CD4-positive, alpha-beta T cell treated with Interleukin-15 for 4 hours (primary cell): ENCODE measurements at regions not wholly inside any gene's neighbourhood (a gene's known extent, or its start where the extent isn't known, plus 50 kb on each side); places are given as distances from the start of the nearest gene placed in this dataset.
"Not testable (repeated sequence)": the region's sequence is repeated elsewhere in the genome, so short reads cannot be mapped to it uniquely, and the experiment has no call there.

Source experiments
- DNase-seq: peaks from one replicate; pipeline ENCODE4 v3.0.0-alpha.2; 2020; ENCODE audit warnings: low spot score

DNA sequence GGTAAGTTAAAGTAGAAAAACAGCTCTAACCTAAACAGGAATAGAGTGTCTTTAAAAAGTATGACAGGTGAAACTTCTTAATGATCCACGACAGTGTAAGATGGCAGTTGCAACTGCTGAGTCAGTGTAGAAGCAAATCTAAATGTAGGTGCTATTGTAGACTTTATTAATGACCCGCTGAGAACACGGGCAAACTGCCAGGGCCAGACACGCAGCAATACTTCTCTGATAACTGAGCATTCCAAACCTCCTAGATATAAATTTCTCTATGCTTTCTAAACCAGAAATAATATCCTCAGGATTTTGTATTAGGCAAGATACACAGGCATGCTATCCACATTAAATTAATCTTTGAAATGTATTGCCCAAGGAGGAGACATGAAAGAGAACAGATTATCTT, 1076.4 kb downstream of the HACE1 start:
- no peak for DNase-seq

GRCh38 chr6:103769431-103769830, 1090.3 kb downstream of the HACE1 start:
- DNase-seq: no peak

DNA sequence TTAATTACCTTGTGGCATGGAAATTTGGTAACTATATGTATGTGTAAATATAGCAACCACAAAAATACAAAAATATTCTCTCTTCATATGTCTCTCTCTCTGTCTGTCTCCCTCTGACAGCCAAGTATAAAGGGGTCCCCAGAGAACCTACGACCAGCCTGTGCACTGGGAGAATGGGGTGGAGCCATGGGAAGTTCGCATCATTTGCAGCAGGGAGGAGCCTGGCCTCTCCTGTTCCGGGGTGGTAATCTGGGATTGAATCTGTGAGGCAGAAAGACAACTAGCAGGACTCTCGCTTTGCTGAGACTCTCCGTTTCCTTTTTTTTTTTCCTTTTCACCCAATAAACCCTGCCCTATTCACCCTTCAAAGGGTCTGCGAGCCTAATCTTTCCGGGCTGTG, 1109.1 kb downstream of the HACE1 start:
- no peak for DNase-seq

- DNase-seq: no peak
Observed at GRCh38 chr6:103734016-103734415, 1125.7 kb downstream of the HACE1 start.

DNA sequence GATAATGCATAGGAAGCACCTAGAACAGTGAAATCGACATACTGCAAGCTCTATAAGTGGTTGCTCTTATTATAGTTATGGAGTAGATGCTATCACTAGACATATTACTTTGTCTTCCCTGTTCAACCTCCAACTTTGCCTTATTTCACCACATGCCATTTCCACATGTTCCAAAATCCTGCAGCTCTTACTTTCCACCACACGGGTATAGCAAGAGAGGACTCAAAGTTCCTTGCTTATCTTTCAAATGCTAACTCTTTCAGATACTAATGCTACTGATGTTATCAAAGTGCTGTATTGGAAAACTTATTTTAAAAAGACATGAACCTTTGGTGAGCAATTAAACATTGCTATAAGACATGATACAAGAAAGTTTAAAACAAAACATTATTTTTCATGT, 1130.1 kb downstream of the HACE1 start:
- DNase-seq: no peak

DNA sequence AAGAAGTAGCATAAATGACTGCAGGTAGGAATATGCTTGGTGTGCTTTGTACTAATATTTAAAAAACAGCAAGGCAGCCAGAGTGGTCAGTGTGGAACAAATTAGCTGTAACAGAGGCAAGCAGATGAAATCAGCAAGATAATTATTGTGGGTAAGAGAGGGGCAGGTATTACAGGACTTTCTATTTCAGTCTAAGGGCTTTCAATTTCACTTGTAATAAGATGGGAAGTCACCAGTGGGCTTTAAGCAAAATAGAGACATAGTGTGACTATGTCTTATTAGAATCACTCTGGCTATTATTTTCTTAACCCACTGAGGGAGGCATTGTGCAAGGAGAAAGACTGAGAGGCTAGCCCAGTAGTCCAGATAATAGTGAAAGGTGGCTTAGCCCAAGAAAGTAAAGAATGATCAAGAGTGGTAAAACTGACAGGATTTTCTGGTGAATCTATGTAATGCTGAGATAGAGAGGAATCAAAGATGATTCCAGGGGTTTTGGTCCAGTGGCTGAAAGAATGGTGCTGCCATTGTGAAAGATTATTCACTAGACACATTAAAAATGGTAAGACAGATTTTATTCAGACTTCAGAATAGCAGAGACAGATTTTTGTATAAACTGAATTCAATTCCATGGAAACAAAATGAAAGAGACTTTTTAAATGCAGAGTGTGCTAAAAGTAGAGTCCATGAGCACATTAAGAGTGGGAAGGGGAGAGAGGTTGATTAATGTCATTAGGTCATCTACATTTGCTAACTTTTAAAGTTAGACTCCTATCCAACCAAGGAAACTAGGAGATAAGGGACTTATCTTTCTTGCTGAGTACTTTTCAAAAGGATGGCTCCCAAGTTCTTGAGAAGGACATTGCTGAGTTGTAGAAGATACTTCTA, 1136.0 kb downstream of the HACE1 start:
- DNase-seq: no peak

DNA sequence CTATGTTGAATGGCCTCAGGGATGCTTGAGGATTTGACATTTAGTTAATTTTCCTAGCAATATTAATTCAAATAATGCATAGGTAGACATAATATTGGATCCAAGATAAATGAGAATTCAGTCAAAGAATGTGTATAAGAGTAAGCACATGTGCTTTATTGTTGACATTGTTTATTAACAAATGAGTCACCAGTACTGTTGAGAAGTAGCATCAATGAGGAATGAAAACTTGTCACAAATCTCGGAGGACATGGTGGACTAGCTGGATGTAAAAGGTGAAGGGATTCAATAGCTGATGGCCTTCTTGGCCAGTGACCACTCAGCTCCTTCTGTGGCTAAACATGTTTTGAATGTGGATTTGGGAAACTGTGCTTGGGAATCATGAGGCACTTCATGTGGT, 1137.0 kb downstream of the HACE1 start:
- no peak for DNase-seq

GRCh38 chr6:103721923-103722322, 1137.8 kb downstream of the HACE1 start:
- DNase-seq: no peak

DNA sequence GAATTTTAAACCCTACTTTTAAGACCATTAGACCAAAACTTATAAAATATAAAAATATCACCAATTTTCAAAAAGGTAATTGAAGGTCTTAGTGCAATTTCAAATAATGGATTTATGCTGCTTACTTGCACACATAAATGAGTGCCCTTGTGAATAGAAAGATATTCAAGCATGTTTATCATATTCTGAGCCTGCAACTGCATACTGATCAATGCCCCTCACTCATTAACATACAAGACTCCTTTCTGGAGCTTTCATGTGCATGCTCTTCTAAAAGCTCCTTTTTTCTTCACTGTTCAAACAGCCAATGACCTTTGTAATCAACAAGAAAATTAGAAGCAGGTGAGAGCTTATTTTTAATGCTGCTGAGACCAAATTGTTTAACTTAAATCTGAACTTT, 1139.3 kb downstream of the HACE1 start:
- DNase-seq: no peak

- DNase-seq: no peak
Observed at GRCh38 chr6:103719545-103719944, 1140.2 kb downstream of the HACE1 start.

GRCh38 chr6:103715269-103715668, 1144.5 kb downstream of the HACE1 start:
- no peak for DNase-seq

DNA sequence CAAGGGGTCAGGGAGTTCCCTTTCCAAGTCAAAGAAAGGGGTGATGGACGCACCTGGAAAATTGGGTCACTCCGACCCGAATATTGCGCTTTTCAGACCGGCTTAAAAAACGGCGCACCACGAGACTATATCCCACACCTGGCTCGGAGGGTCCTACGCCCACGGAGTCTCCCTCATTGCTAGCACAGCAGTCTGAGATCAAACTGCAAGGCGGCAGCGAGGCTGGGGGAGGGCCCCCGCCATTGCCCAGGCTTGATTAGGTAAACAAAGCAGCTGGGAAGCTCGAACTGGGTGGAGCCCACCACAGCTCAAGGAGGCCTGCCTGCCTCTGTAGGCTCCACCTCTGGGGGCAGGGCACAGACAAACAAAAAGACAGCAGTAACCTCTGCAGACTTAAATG, 1150.5 kb downstream of the HACE1 start:
- not testable (repeated sequence) for DNase-seq

- DNase-seq: no peak
Observed at GRCh38 chr6:103707596-103708325, 1152.0 kb downstream of the HACE1 start.

DNA sequence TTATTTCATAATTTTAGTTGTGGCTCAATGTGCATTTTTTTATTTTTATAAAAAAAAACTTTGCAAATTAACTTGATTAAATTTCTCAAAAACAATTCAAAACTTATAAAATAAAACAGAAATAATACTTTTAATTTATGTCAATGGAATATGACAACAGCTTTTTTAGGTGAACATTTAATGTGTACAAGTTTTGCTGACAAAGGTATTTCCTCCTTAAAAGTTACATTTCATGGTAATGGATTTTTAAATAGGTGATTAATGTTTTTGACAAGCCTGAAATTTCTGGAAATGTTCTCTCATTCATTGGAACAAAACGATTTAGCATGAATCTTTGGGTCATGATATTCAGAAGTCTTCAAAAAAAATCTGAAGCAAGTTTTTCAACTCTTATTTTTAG, 1160.0 kb downstream of the HACE1 start:
- no peak for DNase-seq

GRCh38 chr6:103687430-103687829, 1172.3 kb downstream of the HACE1 start:
- no peak for DNase-seq

DNA sequence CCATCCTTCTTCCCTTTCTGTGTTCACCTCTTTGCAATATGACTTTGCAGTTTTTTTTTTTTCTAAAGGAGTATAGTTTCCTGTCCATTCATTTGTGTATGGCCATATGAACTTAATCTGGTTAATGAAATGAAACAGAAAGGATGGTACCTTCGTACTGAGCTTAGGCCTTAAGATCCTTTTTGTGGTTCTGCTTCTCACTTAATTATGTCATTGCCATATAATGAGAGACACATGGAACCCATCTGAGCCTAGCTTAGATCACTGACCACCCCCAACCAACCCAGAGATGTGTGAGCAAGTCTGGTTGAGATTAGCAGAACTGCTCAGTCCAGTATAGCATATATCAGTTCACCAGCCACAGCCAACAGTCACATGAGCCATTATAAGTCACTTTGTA, 1179.6 kb downstream of the HACE1 start:
- no peak for DNase-seq

DNA sequence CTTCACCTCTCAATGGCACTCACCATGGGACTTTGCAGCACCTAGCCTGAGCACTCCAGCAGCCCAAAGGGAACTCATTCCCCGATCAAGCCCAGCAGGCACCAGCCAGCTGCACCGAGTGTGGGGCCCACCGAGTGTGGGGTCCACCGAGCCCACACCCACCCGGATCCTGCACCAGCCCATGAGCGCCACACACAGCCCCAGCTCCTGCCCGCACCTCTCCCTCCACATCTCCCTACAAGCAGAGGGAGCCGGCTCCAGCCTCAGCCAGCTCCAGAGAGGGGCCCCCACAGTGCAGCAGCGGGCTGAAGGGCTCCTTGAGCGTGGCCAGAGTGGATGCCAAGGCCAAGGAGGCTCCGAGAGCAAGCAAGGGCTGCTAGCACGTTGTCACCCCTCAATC, 1182.4 kb downstream of the HACE1 start:
- DNase-seq: no peak

- no peak for DNase-seq
Observed at GRCh38 chr6:103675807-103676406, 1183.8 kb downstream of the HACE1 start.

DNA sequence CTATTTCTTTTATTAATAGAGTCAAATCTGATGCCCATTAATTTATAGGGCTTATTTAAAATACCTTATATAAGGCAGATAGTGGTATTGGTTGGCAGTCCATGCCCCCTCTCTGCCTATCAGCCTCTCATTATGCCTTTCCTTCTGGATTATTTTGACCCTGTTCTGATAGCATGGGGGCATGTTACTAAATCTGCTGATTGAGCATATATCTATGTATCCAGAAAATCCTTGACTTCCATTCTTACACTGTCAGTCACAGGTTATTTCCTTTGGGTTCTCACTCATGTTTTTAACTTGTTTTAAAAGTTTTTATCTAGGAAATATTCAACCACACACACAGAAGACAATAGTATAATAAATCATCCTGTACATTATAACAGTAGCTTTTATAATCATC, 1184.9 kb downstream of the HACE1 start:
- DNase-seq: no peak

DNA sequence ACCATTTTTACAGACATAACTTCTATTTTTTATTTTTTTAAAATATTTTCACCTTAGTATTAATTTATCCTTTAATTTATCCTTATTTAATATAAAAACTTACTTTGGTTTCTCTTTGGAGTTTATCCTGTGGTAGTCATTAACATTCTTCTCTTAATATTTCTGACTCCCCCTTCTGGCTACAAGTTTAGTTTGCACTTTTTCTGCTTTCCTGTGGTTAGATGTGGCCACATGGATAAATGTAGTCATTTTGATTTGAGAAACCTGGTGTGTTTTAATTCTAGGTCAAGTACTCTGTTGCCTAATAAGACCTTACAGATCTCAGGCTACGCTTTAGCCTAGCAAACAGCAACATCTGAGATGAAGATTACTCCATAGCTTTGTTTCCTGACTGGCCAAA, 1187.5 kb downstream of the HACE1 start:
- no peak for DNase-seq

DNA sequence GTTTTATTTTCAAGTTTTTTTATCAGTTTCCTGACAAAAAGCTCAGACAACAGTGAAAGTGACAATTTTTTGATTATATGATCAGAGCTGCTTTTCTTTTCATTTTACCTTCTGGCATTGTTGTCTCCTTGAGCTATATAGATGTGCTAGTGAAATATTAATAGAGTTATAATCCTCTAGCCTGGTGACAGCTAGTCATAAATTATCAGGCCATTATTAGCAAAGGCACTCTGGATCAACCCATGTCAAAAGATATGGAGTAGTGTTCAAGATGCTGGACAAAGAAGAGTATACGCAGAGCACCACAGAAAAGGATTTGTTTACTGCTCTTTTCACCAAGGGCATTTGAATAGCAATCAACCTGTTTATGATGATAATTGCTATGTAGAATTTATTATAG, 1230.1 kb downstream of the HACE1 start:
- no peak for DNase-seq

DNA sequence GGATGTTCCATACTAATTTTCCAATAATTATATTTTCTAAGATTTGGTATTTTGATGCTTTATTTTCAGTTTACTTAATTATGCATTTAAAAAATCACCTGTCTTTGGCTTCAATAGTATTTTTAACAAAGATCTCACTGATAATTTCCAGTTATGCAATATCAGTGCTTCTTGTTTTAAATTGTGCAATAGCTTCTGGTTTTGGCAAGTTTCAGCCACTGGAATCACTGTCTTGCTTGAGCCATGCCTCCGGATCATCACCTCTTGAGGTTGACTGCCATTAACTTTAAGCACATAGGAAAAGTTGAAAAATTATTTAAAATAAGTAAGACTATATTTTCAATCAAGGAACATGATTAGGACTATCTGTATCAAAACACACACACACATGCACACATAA, 1242.1 kb downstream of the HACE1 start:
- no peak for DNase-seq

DNA sequence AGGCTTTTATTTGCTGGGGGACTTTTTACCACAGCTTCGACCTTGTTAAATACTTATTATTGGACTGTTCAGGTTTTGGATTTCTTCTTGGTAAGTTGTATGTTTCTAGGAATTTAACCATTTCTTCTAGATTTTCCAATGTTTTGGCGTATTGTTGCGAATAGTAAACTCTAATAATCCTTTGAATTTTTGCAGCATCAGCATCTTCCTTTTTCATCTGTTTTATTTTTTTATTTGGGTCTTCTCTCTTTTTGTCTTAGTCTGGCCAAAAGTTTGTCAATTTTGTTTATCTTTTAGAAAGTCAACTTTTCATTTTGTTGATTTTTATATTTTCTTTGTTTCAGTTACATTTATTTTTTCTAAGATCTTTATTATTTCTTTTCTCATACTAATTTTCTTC, 1272.0 kb downstream of the HACE1 start:
- no peak for DNase-seq
